GM23248 (cell line): ENCODE measurements at regions not wholly inside any gene's neighbourhood (a gene's known extent, or its start where the extent isn't known, plus 50 kb on each side); places are given as distances from the start of the nearest gene placed in this dataset.

Source experiments
- DNase-seq: peaks from one replicate; pipeline ENCODE4 v3.0.0-alpha.2; 2015
- H2AFZ ChIP-seq: fragments of 200-600 bp; sonication (generic); 2 replicates; pipeline ENCODE4 v1.6.1; 2016; ENCODE audit warnings: antibody characterized with exemption
- H3F3A ChIP-seq: fragments of 200-600 bp; sonication (generic); 2 replicates; pipeline ENCODE4 v1.6.1; 2016; ENCODE audit warnings: mild to moderate bottlenecking, antibody characterized with exemption, mixed run types; ENCODE audit not compliant: insufficient read depth
- H3K27ac ChIP-seq: fragments of 200-600 bp; sonication (generic); 2 replicates; pipeline ENCODE4 v1.5.1; 2016; ENCODE audit warnings: mild to moderate bottlenecking
- H3K27me3 ChIP-seq: fragments of 200-600 bp; sonication (generic); replicated peaks from 2 replicates; pipeline ENCODE4 v1.6.1; 2016; ENCODE audit warnings: mild to moderate bottlenecking; ENCODE audit not compliant: insufficient read depth
- H3K36me3 ChIP-seq: fragments of 200-600 bp; sonication (generic); 2 replicates; pipeline ENCODE4 v1.6.1; 2016; ENCODE audit warnings: low read depth, mild to moderate bottlenecking
- H3K4me1 ChIP-seq: fragments of 200-600 bp; sonication (generic); 2 replicates; pipeline ENCODE4 v1.6.1; 2016; ENCODE audit warnings: mild to moderate bottlenecking; ENCODE audit not compliant: insufficient read depth
- H3K4me2 ChIP-seq: fragments of 200-600 bp; sonication (generic); one replicate; pipeline ENCODE4 v1.6.1; 2016; ENCODE audit warnings: mild to moderate bottlenecking; ENCODE audit not compliant: unreplicated experiment
- H3K4me3 ChIP-seq: fragments of 200-600 bp; sonication (generic); 2 replicates; pipeline ENCODE4 v1.5.1; 2016; ENCODE audit warnings: mild to moderate bottlenecking
- H3K79me2 ChIP-seq: fragments of 200-600 bp; sonication (generic); 2 replicates; pipeline ENCODE4 v1.6.1; 2016; ENCODE audit warnings: mild to moderate bottlenecking; ENCODE audit not compliant: insufficient read depth
- H3K9ac ChIP-seq: fragments of 200-600 bp; sonication (generic); 2 replicates; pipeline ENCODE4 v1.6.1; 2016; ENCODE audit warnings: mild to moderate bottlenecking
- H3K9me2 ChIP-seq: fragments of 200-600 bp; sonication (generic); 2 replicates; pipeline ENCODE4 v1.6.1; 2016; ENCODE audit warnings: mixed run types, mild to moderate bottlenecking, moderate library complexity; ENCODE audit not compliant: insufficient read depth
- H3K9me3 ChIP-seq: fragments of 200-600 bp; sonication (generic); one replicate; pipeline ENCODE4 v1.6.1; 2017; ENCODE audit warnings: low read depth
- H4K20me1 ChIP-seq: fragments of 200-600 bp; sonication (generic); 2 replicates; pipeline ENCODE4 v1.6.0; 2016; ENCODE audit not compliant: insufficient read depth
- EZH2 ChIP-seq: fragments of 200-600 bp; sonication (generic); IDR thresholded peaks from 2 replicates; pipeline ENCODE4 v1.6.1; 2018; ENCODE audit warnings: antibody characterized with exemption, mild to moderate bottlenecking; ENCODE audit not compliant: insufficient read depth, poor library complexity, severe bottlenecking
- EZH2phosphoT487 ChIP-seq: fragments of 200-600 bp; sonication (generic); IDR thresholded peaks from 2 replicates; pipeline ENCODE4 v1.6.1; 2018; ENCODE audit warnings: antibody characterized with exemption, moderate library complexity, mild to moderate bottlenecking, low read depth; ENCODE audit not compliant: insufficient read depth
- WGBS, 2 experiments: methylation state at CpG; one replicate each; pipeline ENCODE4 v1.1.6; 2015 to 2017; ENCODE audit warnings: low lambda C conversion rate in 2 of 2, low coverage in 1 of 2; ENCODE audit errors: missing lambda C conversion rate in 2 of 2; 5-methylcytosine and 5-hydroxymethylcytosine counted together
- in situ Hi-C: fragments of 300-500 bp; cut with MboI; formaldehyde crosslinking; loops from 2 replicates; pipeline ENCODE4 v1.15.0; 2020

DNA sequence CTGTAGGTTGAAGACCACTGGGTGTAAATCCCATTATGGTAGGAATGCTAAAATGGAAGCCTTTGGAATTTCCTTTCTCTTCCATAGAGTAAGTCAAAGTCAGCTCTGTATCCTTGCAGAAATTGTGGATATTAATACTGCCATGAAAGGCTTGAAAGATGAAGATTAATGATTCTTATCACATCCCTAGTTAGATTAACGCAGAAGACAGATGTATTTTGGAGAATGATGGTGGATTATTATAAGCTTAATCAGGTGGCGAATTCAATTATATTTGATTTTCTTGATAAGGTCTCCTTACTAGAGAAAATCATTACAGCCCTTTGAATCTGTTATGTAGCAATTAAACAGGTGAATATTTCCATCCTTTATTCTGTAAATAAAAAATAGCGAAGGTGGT, 270.1 kb downstream of the PHF14 start:
- Histone ChIP-seq H3K4me2 (no peak overlapping the region), H3K27me3 (no peaks in the 10 kb centered on the region), H3K9me3 (no peaks in the 10 kb centered on the region), H2AFZ (no peak overlapping the region), H3K4me3 (no peak overlapping the region), H3K4me1 (no peaks in the 10 kb centered on the region; the same call in 1 of the 2 replicates), H3K79me2 (no peaks in the 10 kb centered on the region), H3K27ac (no peak overlapping the region), H3K9me2 (no peaks in the 10 kb centered on the region), H4K20me1 (no peaks in the 10 kb centered on the region), H3K9ac (no peak overlapping the region), H3F3A (no peaks in the 10 kb centered on the region), H3K36me3 (no peaks in the 10 kb centered on the region)
- TF ChIP-seq EZH2phosphoT487 (no peak), EZH2 (no peak)
- in situ Hi-C loops = no loop called here
- DNase-seq = no peak
- 73 to 75% methylated on average over 3 of the region's 3 CpGs for WGBS, 2 experiments

- Histone ChIP-seq H3K9me3 (no peaks in the 10 kb centered on the region), H3K9ac (no peak overlapping the region), H3K79me2 (no peaks in the 10 kb centered on the region), H3K4me2 (no peak overlapping the region), H3K9me2 (no peaks in the 10 kb centered on the region), H3K27me3 (no peaks in the 10 kb centered on the region), H4K20me1 (no peaks in the 10 kb centered on the region), H3K4me3 (no peak overlapping the region), H3F3A (no peaks in the 10 kb centered on the region), H3K27ac (no peak overlapping the region), H3K36me3 (no peaks in the 10 kb centered on the region), H2AFZ (no peak overlapping the region), H3K4me1 (no peaks in the 10 kb centered on the region; the same call in 1 of the 2 replicates)
- in situ Hi-C loops = no loop called here
- no peak for DNase-seq
- WGBS, 2 experiments = 61 to 72% methylated on average over 3 of the region's 3 CpGs
- TF ChIP-seq EZH2phosphoT487 = no peak
- TF ChIP-seq EZH2 = no peak
These were observed 270.5 kb downstream of the PHF14 start for GRCh38 chr7:11244149-11244548.

DNA sequence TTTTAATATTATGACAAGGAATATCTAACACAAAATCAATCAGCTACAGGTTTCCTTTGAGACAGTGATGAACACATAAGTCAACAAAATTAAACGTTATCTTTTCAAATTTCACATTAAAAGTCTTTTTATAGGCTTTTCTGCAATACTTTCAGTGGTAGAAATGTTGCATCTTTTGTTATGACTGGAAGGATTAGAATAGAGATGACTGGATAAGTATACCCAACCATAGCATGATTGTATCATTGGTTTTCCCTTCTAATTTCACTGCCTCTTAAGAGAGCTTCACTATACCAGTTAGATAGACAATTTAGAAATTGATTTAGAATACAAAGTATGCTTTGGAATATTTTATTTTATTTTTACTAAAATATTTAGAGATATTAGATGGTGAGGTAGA, 273.9 kb downstream of the PHF14 start:
- Histone ChIP-seq H3K36me3 (no peaks in the 10 kb centered on the region), H3K9me3 (no peaks in the 10 kb centered on the region), H3K9ac (no peak overlapping the region), H3K4me1 (no peaks in the 10 kb centered on the region; the same call in 1 of the 2 replicates), H3F3A (no peaks in the 10 kb centered on the region), H3K27me3 (no peaks in the 10 kb centered on the region), H3K79me2 (no peaks in the 10 kb centered on the region), H3K9me2 (no peaks in the 10 kb centered on the region), H3K4me2 (no peak overlapping the region), H3K27ac (no peak overlapping the region), H4K20me1 (no peaks in the 10 kb centered on the region), H2AFZ (no peak overlapping the region), H3K4me3 (no peak overlapping the region)
- in situ Hi-C loops = no loop called here
- TF ChIP-seq EZH2phosphoT487 (no peak), EZH2 (no peak)
- no peak for DNase-seq
- WGBS, 2 experiments = 2 to 3% methylated on average over 1 of the region's 1 CpG

- no peak for TF ChIP-seq EZH2
- TF ChIP-seq EZH2phosphoT487 = no peak
- 0% methylated on average over 2 of the region's 2 CpGs for WGBS, 2 experiments
- Histone ChIP-seq H3K9me2 (no peaks in the 10 kb centered on the region), H3K9me3 (no peaks in the 10 kb centered on the region), H3K4me3 (no peak overlapping the region), H3F3A (no peaks in the 10 kb centered on the region), H3K27me3 (no peaks in the 10 kb centered on the region), H3K79me2 (no peaks in the 10 kb centered on the region), H3K9ac (no peak overlapping the region), H3K27ac (no peak overlapping the region), H3K36me3 (no peaks in the 10 kb centered on the region), H2AFZ (no peak overlapping the region), H4K20me1 (no peaks in the 10 kb centered on the region), H3K4me1 (no peaks in the 10 kb centered on the region; the same call in 1 of the 2 replicates), H3K4me2 (no peak overlapping the region)
- in situ Hi-C loops = no loop called here
- no peak for DNase-seq
These were observed 277.8 kb downstream of the PHF14 start for GRCh38 chr7:11251436-11251835.
